B cell (primary cell): ENCODE measurements at regions not wholly inside any gene's neighbourhood (a gene's known extent, or its start where the extent isn't known, plus 50 kb on each side); places are given as distances from the start of the nearest gene placed in this dataset.

Source experiments
- ATAC-seq: fragments of 200-7000 bp; cut with Tn5 transposase; one replicate; pipeline ENCODE4 v1.10.0; 2021; ENCODE audit warnings: low read depth, mild to moderate bottlenecking, moderate number of reproducible peaks, moderate library complexity
- CTCF ChIA-PET: fragments of 350-600 bp; sonication (Branson Sonifier 250); formaldehyde crosslinking; loops from one replicate; lab custom pipeline; 2021; ENCODE audit warnings: antibody characterized with exemption, inconsistent platforms; lab: Charles Lee
- POLR2A ChIA-PET: fragments of 350-600 bp; sonication (Branson Sonifier 250); formaldehyde crosslinking; loops from one replicate; lab custom pipeline; 2021; ENCODE audit warnings: antibody characterized with exemption; lab: Charles Lee
- DNase-seq: peaks from one replicate; pipeline ENCODE4 v3.0.0; 2013
- H2AFZ ChIP-seq: 2 replicates; pipeline ENCODE4 v1.6.1; 2012; ENCODE audit warnings: mild to moderate bottlenecking, low read depth, low read length; ENCODE audit not compliant: insufficient read depth, poor library complexity, severe bottlenecking
- H3K27ac ChIP-seq, 2 donors: 1 replicate in 1 of 2; 2 replicates in 1 of 2; pipeline ENCODE4 v1.5.1; 2012 to 2013; ENCODE audit warnings: low read length in 2 of 2, mild to moderate bottlenecking in 2 of 2, moderate library complexity in 1 of 2
- H3K27me3 ChIP-seq, 4 experiments: fragments of 200-600 bp in 1 of 4; sonication (generic) in 1 of 4; replicated peaks in 1 of 4; 1 replicate in 2 of 4; 2 replicates in 2 of 4; pipeline versions ENCODE4 v1.6.1 to v1.7.0; 2013 to 2016; ENCODE audit warnings: low read length in 3 of 4, mild to moderate bottlenecking in 2 of 4, mixed read lengths in 1 of 4, moderate library complexity in 1 of 4; ENCODE audit not compliant: insufficient read depth in 4 of 4, control insufficient read depth in 3 of 4; ENCODE audit errors: control extremely low read depth in 1 of 4
- H3K36me3 ChIP-seq, 2 experiments: replicated peaks in 1 of 2; 1 replicate in 1 of 2; 2 replicates in 1 of 2; pipeline versions ENCODE4 v1.6.1 to v1.7.1; 2013; ENCODE audit warnings: low read length in 1 of 2; ENCODE audit not compliant: insufficient read depth in 2 of 2, control insufficient read depth in 1 of 2; ENCODE audit errors: control extremely low read depth in 1 of 2, extremely low read depth in 1 of 2
- H3K4me1 ChIP-seq, 2 donors: fragments of 200-600 bp in 1 of 2; sonication (generic) in 1 of 2; 1 replicate in 1 of 2; 2 replicates in 1 of 2; pipeline versions ENCODE4 v1.5.1 to v1.6.1; 2013 to 2017; ENCODE audit warnings: low read length in 2 of 2; ENCODE audit not compliant: control insufficient read depth in 2 of 2, insufficient read depth in 2 of 2
- H3K4me2 ChIP-seq: replicated peaks from 2 replicates; pipeline ENCODE3; 2012; ENCODE audit warnings: mild to moderate bottlenecking, low read depth, low read length; ENCODE audit not compliant: poor library complexity, severe bottlenecking
- H3K4me3 ChIP-seq, 5 experiments: fragments of 200-600 bp in 1 of 5; sonication (generic) in 1 of 5; 1 replicate in 3 of 5; 2 replicates in 2 of 5; pipeline versions ENCODE4 v1.5.1 to v1.7.0; 2011 to 2016; ENCODE audit warnings: low read length in 4 of 5, mild to moderate bottlenecking in 4 of 5, low read depth in 2 of 5, control low read depth in 1 of 5, moderate library complexity in 1 of 5; ENCODE audit not compliant: insufficient read depth in 1 of 5; ENCODE audit errors: control extremely low read depth in 1 of 5, extremely low read depth in 1 of 5
- H3K79me2 ChIP-seq: fragments of 200-600 bp; sonication (generic); one replicate; pipeline ENCODE4 v1.6.0; 2016; ENCODE audit warnings: low read length; ENCODE audit not compliant: control insufficient read depth, insufficient read depth
- H3K9ac ChIP-seq: fragments of 200-600 bp; sonication (generic); 2 replicates; pipeline ENCODE4 v1.6.1; 2017; ENCODE audit warnings: mild to moderate bottlenecking, low read length, moderate library complexity
- H3K9me3 ChIP-seq, 3 donors: one replicate each; pipeline versions ENCODE4 v1.6.1 to v1.7.1; 2013; ENCODE audit warnings: low read length in 2 of 3; ENCODE audit not compliant: control insufficient read depth in 2 of 3, insufficient read depth in 1 of 3; ENCODE audit errors: control extremely low read depth in 1 of 3
- H4K20me1 ChIP-seq: 2 replicates; pipeline ENCODE4 v1.6.0; 2012; ENCODE audit warnings: mild to moderate bottlenecking, low read length; ENCODE audit not compliant: insufficient read depth, control insufficient read depth, poor library complexity, severe bottlenecking
- H3K27ac Mint-ChIP-seq: one replicate; pipeline ENCODE4 v1.8.0; 2021; ENCODE audit warnings: mixed read lengths
- H3K27me3 Mint-ChIP-seq: one replicate; pipeline ENCODE4 v1.8.0; 2021; ENCODE audit warnings: mixed read lengths
- H3K4me1 Mint-ChIP-seq: one replicate; pipeline ENCODE4 v1.8.0; 2021; ENCODE audit warnings: mixed read lengths
- H3K4me3 Mint-ChIP-seq: one replicate; pipeline ENCODE4 v1.8.0; 2021; ENCODE audit warnings: mixed read lengths
- H3K9me3 Mint-ChIP-seq: one replicate; pipeline ENCODE4 v1.8.0; 2022; ENCODE audit warnings: mixed read lengths; ENCODE audit not compliant: insufficient read depth
- CTCF ChIP-seq: fragments of 200-600 bp; IDR thresholded peaks from one replicate; pipeline ENCODE4 v1.8.0; 2022; ENCODE audit warnings: antibody characterized with exemption, mild to moderate bottlenecking
- EZH2 ChIP-seq: IDR thresholded peaks from 2 replicates; pipeline ENCODE4 v1.6.1; 2012; ENCODE audit warnings: borderline replicate concordance, low read depth, mild to moderate bottlenecking, moderate library complexity, low read length; ENCODE audit not compliant: insufficient read depth, poor library complexity, severe bottlenecking
- WGBS: methylation state at CpG from one replicate; pipeline ENCODE4 v1.1.5; 2013; ENCODE audit warnings: missing lambda C conversion rate; ENCODE audit not compliant: insufficient coverage; 5-methylcytosine and 5-hydroxymethylcytosine counted together
- intact Hi-C: fragments of 100-400 bp; cut with micrococcal nuclease; formaldehyde crosslinking; loops from one replicate; pipeline ENCODE4 v1.10.0; 2022

- Histone ChIP-seq H2AFZ (no peak overlapping the region), H3K36me3 (no peaks in the 10 kb centered on the region), H3K4me1 (no peaks in the 10 kb centered on the region), H4K20me1 (no peaks in the 10 kb centered on the region), H3K79me2 (no peaks in the 10 kb centered on the region), H3K9ac (no peak overlapping the region), H3K4me3 (no peak overlapping the region), H3K27ac (no peak overlapping the region), H3K9me3 (no peaks in the 10 kb centered on the region), H3K27me3 (no peaks in the 10 kb centered on the region), H3K4me2 (no peak overlapping the region)
- no peak overlapping the region for H3K27ac Mint-ChIP-seq
- H3K4me1 Mint-ChIP-seq: no peaks in the 10 kb centered on the region
- no CpG with 5 or more reads among the region's 3 CpGs for WGBS
- ATAC-seq (no peak), DNase-seq (no peak)
- ChIA-PET POLR2A (no interaction called here), CTCF (no interaction called here)
- TF ChIP-seq CTCF: no peak
- no peak for TF ChIP-seq EZH2
- intact Hi-C loops: no loop called here
- no peak overlapping the region for H3K4me3 Mint-ChIP-seq
- no peaks in the 10 kb centered on the region for H3K9me3 Mint-ChIP-seq
- no peaks in the 10 kb centered on the region for H3K27me3 Mint-ChIP-seq
These were observed 1162.8 kb upstream of the PRKX start for GRCh38 chrX:4876268-4876667.

DNA sequence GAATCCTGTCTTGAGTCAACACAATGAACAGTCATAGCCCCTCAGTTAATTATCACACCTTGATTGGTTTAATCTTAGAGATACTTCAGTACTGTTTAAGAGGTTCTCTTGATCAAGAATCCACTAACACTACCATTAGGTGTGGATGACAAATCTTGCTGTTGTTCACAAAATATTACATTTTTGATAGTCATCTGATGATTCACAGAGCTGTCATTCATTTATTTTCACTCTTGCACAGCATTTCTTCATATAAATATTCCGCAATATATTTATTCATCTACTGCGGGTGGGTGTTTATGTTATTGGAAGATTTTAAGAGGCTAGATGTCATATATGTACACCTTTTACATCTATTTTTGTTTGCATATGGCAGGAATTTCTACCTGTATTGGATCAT lies 1138.1 kb upstream of the PRKX start:
- Histone ChIP-seq H3K4me2 (no peak overlapping the region), H3K4me3 (no peak overlapping the region), H3K27me3 (no peaks in the 10 kb centered on the region), H3K4me1 (no peaks in the 10 kb centered on the region), H3K9me3 (no peaks in the 10 kb centered on the region), H4K20me1 (no peaks in the 10 kb centered on the region), H3K36me3 (no peaks in the 10 kb centered on the region), H2AFZ (no peak overlapping the region), H3K79me2 (no peaks in the 10 kb centered on the region), H3K27ac (no peak overlapping the region), H3K9ac (no peak overlapping the region)
- TF ChIP-seq EZH2 (no peak), CTCF (no peak)
- no peaks in the 10 kb centered on the region for H3K9me3 Mint-ChIP-seq
- intact Hi-C loops: no loop called here
- ATAC-seq (no peak), DNase-seq (no peak)
- no peak overlapping the region for H3K27ac Mint-ChIP-seq
- H3K27me3 Mint-ChIP-seq: no peaks in the 10 kb centered on the region
- ChIA-PET CTCF (no interaction called here), POLR2A (no interaction called here)
- WGBS: no CpG with 5 or more reads among the region's 2 CpGs
- no peaks in the 10 kb centered on the region for H3K4me1 Mint-ChIP-seq
- no peak overlapping the region for H3K4me3 Mint-ChIP-seq
